H1 (cell line): ENCODE measurements at regions not wholly inside any gene's neighbourhood (a gene's known extent, or its start where the extent isn't known, plus 50 kb on each side); places are given as distances from the start of the nearest gene placed in this dataset.

Source experiments
- CTCF ChIA-PET: fragments of 300-600 bp; sonication (Branson Sonifier 250); formaldehyde crosslinking; loops from one replicate; lab custom pipeline; 2021; ENCODE audit not compliant: partially characterized antibody; lab: Charles Lee
- POLR2A ChIA-PET: fragments of 300-600 bp; sonication (Branson Sonifier 250); formaldehyde crosslinking; loops from one replicate; lab custom pipeline; 2021; ENCODE audit warnings: inconsistent platforms; ENCODE audit not compliant: partially characterized antibody; lab: Charles Lee
- DNase-seq, 2 experiments: peaks; one replicate each; pipeline versions ENCODE4 v3.0.0 to v3.0.0-alpha.2; 2010 to 2022; ENCODE audit warnings: low spot score in 2 of 2, low read depth in 1 of 2, mixed read lengths in 1 of 2
- FAIRE-seq: peaks from 2 replicates; lab custom pipeline; 2011; peaks lifted over from hg19 to GRCh38; lab: Jason Lieb, UNC
- H2AFZ ChIP-seq: 2 replicates; pipeline ENCODE4 v1.8.1; 2012; ENCODE audit warnings: low read length, inconsistent platforms
- H2AK5ac ChIP-seq: 2 replicates; pipeline ENCODE4 v1.6.1; 2013; ENCODE audit warnings: low read depth, low read length
- H2BK120ac ChIP-seq: replicated peaks from 2 replicates; pipeline ENCODE3; 2013; ENCODE audit warnings: low read depth, low read length, inconsistent platforms
- H2BK12ac ChIP-seq: 2 replicates; pipeline ENCODE4 v1.6.1; 2013; ENCODE audit warnings: low read depth, low read length
- H2BK15ac ChIP-seq: 2 replicates; pipeline ENCODE4 v1.6.1; 2013; ENCODE audit warnings: low read length
- H2BK20ac ChIP-seq: 2 replicates; pipeline ENCODE4 v1.6.1; 2013; ENCODE audit warnings: low read length
- H2BK5ac ChIP-seq: 2 replicates; pipeline ENCODE4 v1.6.1; 2013; ENCODE audit warnings: low read depth, low read length
- H3K14ac ChIP-seq: 2 replicates; pipeline ENCODE4 v1.6.1; 2013; ENCODE audit warnings: inconsistent platforms; ENCODE audit not compliant: insufficient read length
- H3K18ac ChIP-seq: 2 replicates; pipeline ENCODE4 v1.6.1; 2013; ENCODE audit warnings: low read length; ENCODE audit errors: extremely low read depth
- H3K23ac ChIP-seq: 2 replicates; pipeline ENCODE4 v1.6.1; 2013; ENCODE audit warnings: inconsistent platforms; ENCODE audit not compliant: insufficient read length
- H3K23me2 ChIP-seq: 2 replicates; pipeline ENCODE4 v1.6.1; 2013; ENCODE audit warnings: low read depth, low read length
- H3K27ac ChIP-seq: 2 replicates; pipeline ENCODE4 v1.6.1; 2011; ENCODE audit warnings: low read depth, low read length, inconsistent platforms
- H3K27me3 ChIP-seq, 4 experiments: replicated peaks in 1 of 4; 1 replicate in 1 of 4; 2 replicates in 3 of 4; pipeline versions ENCODE4 v1.6.1 to v1.8.1; 2011 to 2013; ENCODE audit warnings: low read length in 3 of 4, mild to moderate bottlenecking in 3 of 4, inconsistent platforms in 2 of 4, mixed read lengths in 2 of 4, moderate library complexity in 1 of 4; ENCODE audit not compliant: control insufficient read depth in 3 of 4, insufficient read depth in 3 of 4; ENCODE audit errors: extremely low read depth in 1 of 4
- H3K36me3 ChIP-seq, 4 experiments: 2 replicates each; pipeline versions ENCODE4 v1.6.1 to v1.8.1; 2011 to 2013; ENCODE audit warnings: mild to moderate bottlenecking in 4 of 4, low read length in 3 of 4, moderate library complexity in 2 of 4, control low read depth in 1 of 4, inconsistent platforms in 1 of 4; ENCODE audit not compliant: insufficient read depth in 4 of 4, control insufficient read depth in 2 of 4
- H3K4ac ChIP-seq: replicated peaks from 2 replicates; pipeline ENCODE3; 2013; ENCODE audit warnings: low read length, low read depth, mixed read lengths, inconsistent platforms; ENCODE audit not compliant: insufficient read length
- H3K4me1 ChIP-seq, 4 experiments: replicated peaks in 1 of 4; 1 replicate in 1 of 4; 2 replicates in 3 of 4; pipeline versions ENCODE4 v1.6.1 to v1.8.1; 2011 to 2013; ENCODE audit warnings: low read length in 3 of 4, inconsistent platforms in 2 of 4, mixed read lengths in 1 of 4; ENCODE audit not compliant: insufficient read depth in 4 of 4, control insufficient read depth in 3 of 4
- H3K4me2 ChIP-seq, 2 experiments: 2 replicates each; pipeline versions ENCODE4 v1.6.1 to v1.8.1; 2011 to 2013; ENCODE audit warnings: low read depth in 2 of 2, low read length in 2 of 2, control low read depth in 1 of 2, inconsistent platforms in 1 of 2, mild to moderate bottlenecking in 1 of 2; ENCODE audit not compliant: insufficient read depth in 1 of 2
- H3K4me3 ChIP-seq, 4 experiments: fragments of 200-600, 300-600 bp in 1 of 4; sonication (generic), shearing (Covaris generic), sonication (Bioruptor Twin) in 1 of 4; 2 replicates each; pipeline versions ENCODE4 v1.5.1 to v1.8.1; 2011 to 2016; ENCODE audit warnings: low read length in 4 of 4, low read depth in 3 of 4, control low read depth in 2 of 4, inconsistent platforms in 2 of 4, mild to moderate bottlenecking in 2 of 4, mixed read lengths in 1 of 4, moderate library complexity in 1 of 4; ENCODE audit not compliant: insufficient read depth in 2 of 4; ENCODE audit errors: extremely low read depth in 1 of 4
- H3K56ac ChIP-seq: replicated peaks from 2 replicates; pipeline ENCODE3; 2013; ENCODE audit warnings: low read depth, mild to moderate bottlenecking, mixed read lengths, low read length, inconsistent platforms; ENCODE audit not compliant: insufficient read length
- H3K79me1 ChIP-seq: 2 replicates; pipeline ENCODE4 v1.6.1; 2013; ENCODE audit warnings: low read depth, low read length, control low read depth
- H3K79me2 ChIP-seq, 2 experiments: 2 replicates each; pipeline versions ENCODE4 v1.6.1 to v1.8.1; 2012 to 2013; ENCODE audit warnings: low read length in 2 of 2, mild to moderate bottlenecking in 2 of 2, inconsistent platforms in 1 of 2; ENCODE audit not compliant: insufficient read depth in 2 of 2, control insufficient read depth in 1 of 2
- H3K9ac ChIP-seq, 4 experiments: replicated peaks in 1 of 4; 1 replicate in 1 of 4; 2 replicates in 3 of 4; pipeline versions ENCODE4 v1.6.1 to v1.8.1; 2011 to 2013; ENCODE audit warnings: low read depth in 3 of 4, low read length in 3 of 4, control low read depth in 2 of 4, mild to moderate bottlenecking in 2 of 4, moderate library complexity in 2 of 4, inconsistent platforms in 1 of 4; ENCODE audit errors: extremely low read depth in 1 of 4
- H3K9me3 ChIP-seq, 2 experiments: 2 replicates each; pipeline versions ENCODE4 v1.6.1 to v1.8.1; 2012 to 2013; ENCODE audit warnings: mild to moderate bottlenecking in 2 of 2, moderate library complexity in 2 of 2, control low read depth in 1 of 2, inconsistent platforms in 1 of 2, low read depth in 1 of 2, low read length in 1 of 2, mixed read lengths in 1 of 2; ENCODE audit not compliant: insufficient read depth in 2 of 2
- H4K20me1 ChIP-seq, 2 experiments: replicated peaks in 1 of 2; 2 replicates each; pipeline versions ENCODE3 to v1.8.1; 2011 to 2013; ENCODE audit warnings: inconsistent platforms in 2 of 2, low read length in 2 of 2, mild to moderate bottlenecking in 1 of 2; ENCODE audit not compliant: insufficient read depth in 2 of 2, control insufficient read depth in 1 of 2
- H4K5ac ChIP-seq: 2 replicates; pipeline ENCODE4 v1.6.1; 2013; ENCODE audit warnings: low read length, low read depth, mixed read lengths, inconsistent platforms; ENCODE audit not compliant: insufficient read length
- H4K8ac ChIP-seq: 2 replicates; pipeline ENCODE4 v1.8.0; 2013; ENCODE audit warnings: mild to moderate bottlenecking, moderate library complexity, low read length, inconsistent platforms; ENCODE audit not compliant: insufficient read depth; ENCODE audit errors: extremely low read depth
- H4K91ac ChIP-seq: replicated peaks from 2 replicates; pipeline ENCODE3; 2013; ENCODE audit warnings: low read length, mixed read lengths, inconsistent platforms; ENCODE audit not compliant: insufficient read length
- RXRA ChIP-seq: IDR thresholded peaks from 2 replicates; pipeline ENCODE4 v1.6.1; 2011; ENCODE audit warnings: low read depth, mild to moderate bottlenecking, low read length, moderate library complexity; ENCODE audit not compliant: insufficient read depth
- TCF12 ChIP-seq: IDR thresholded peaks from 2 replicates; pipeline ENCODE4 v1.6.1; 2011; ENCODE audit warnings: low read depth, mild to moderate bottlenecking, low read length
- ZNF274 ChIP-seq: IDR thresholded peaks from 2 replicates; pipeline ENCODE4 v1.7.0; 2012; ENCODE audit warnings: low read length, borderline replicate concordance; ENCODE audit errors: extremely low read depth
- WGBS, 2 experiments: shearing (Covaris generic) in 1 of 2; methylation state at CpG; one replicate each; pipeline versions ENCODE4 v1.1.6 to v1.1.7; 2013 to 2015; ENCODE audit warnings: low lambda C conversion rate in 2 of 2, mixed read lengths in 2 of 2, inconsistent platforms in 1 of 2, low coverage in 1 of 2, missing lambda C conversion rate in 1 of 2; ENCODE audit not compliant: insufficient replicate concordance in 2 of 2, insufficient coverage in 1 of 2, insufficient read length in 1 of 2; ENCODE audit errors: extremely low coverage in 1 of 2, missing lambda C conversion rate in 1 of 2; 5-methylcytosine and 5-hydroxymethylcytosine counted together

- no peak overlapping the region; the same call in 1 of the 2 replicates for H2BK12ac ChIP-seq
Measured at GRCh38 chr1:234728740-234729139, 118.8 kb upstream of the IRF2BP2 start.

More at GRCh38 chr1:234728740-234729139, 118.8 kb upstream of the IRF2BP2 start:
- WGBS, 2 experiments, result 94% methylated on average over 12 of the region's 12 CpGs; no CpG with 5 or more reads in 1 of the 2 experiments
- no peak overlapping the region for H4K91ac ChIP-seq
- TF ChIP-seq TCF12 (no peak), ZNF274 (no peak), RXRA (no peak)
- H3K79me1 ChIP-seq, result no peaks in the 10 kb centered on the region
- H3K27me3 ChIP-seq, result no peaks in the 10 kb centered on the region; a peak in 2 of 7 replicates
- H3K14ac ChIP-seq, result no peak overlapping the region
- no peak overlapping the region for H3K4me3 ChIP-seq
- DNase-seq, result no peak
- no peak overlapping the region for H3K27ac ChIP-seq
- H3K56ac ChIP-seq, result no peak overlapping the region
- no peaks in the 10 kb centered on the region for H3K9me3 ChIP-seq
- H2AK5ac ChIP-seq, result no peak overlapping the region
- no peak overlapping the region for H2BK15ac ChIP-seq
- no peak overlapping the region for H4K5ac ChIP-seq
- POLR2A ChIA-PET, result no interaction called here
- H3K4me2 ChIP-seq, result no peak overlapping the region
- no peak overlapping the region for H3K9ac ChIP-seq
- no peaks in the 10 kb centered on the region for H4K20me1 ChIP-seq
- H2AFZ ChIP-seq, result no peak overlapping the region
- H4K8ac ChIP-seq, result no peak overlapping the region
- no peak overlapping the region for H3K23ac ChIP-seq
- no peaks in the 10 kb centered on the region for H3K23me2 ChIP-seq
- peaks cover 8 to 20% (median 14%) of the 10 kb centered on the region in 4 experiments for H3K4me1 ChIP-seq
- no peak overlapping the region for H3K18ac ChIP-seq
- no peak overlapping the region; the same call in 1 of the 2 replicates for H2BK20ac ChIP-seq
- peak overlapping the region; percentile 25 for H3K4ac ChIP-seq
- H3K36me3 ChIP-seq, result no peaks in the 10 kb centered on the region
- no peak overlapping the region for H2BK120ac ChIP-seq
- no peaks in the 10 kb centered on the region for H3K79me2 ChIP-seq
- CTCF ChIA-PET, result interaction anchor here (0.6 to 2.2 kb wide), 6 partner anchors 11 to 239 kb away, joined by 3 to 6 read pairs (median 4); no protein-coding TSS in a partner anchor
- H2BK5ac ChIP-seq, result no peak overlapping the region
- FAIRE-seq, result no peak
